Lower leg skin (tissue), 3 donors: ENCODE measurements at regions not wholly inside any gene's neighbourhood (a gene's known extent, or its start where the extent isn't known, plus 50 kb on each side); places are given as distances from the start of the nearest gene placed in this dataset.

Experiments used
- CTCF ChIP-seq, 3 donors: fragments of 450-650 bp; IDR thresholded peaks; one replicate each; pipeline ENCODE4 v1.5.1; 2016; ENCODE audit warnings: antibody characterized with exemption in 3 of 3, mild to moderate bottlenecking in 3 of 3, moderate library complexity in 2 of 3
- POLR2A ChIP-seq, 2 donors: fragments of 450-650 bp; IDR thresholded peaks; one replicate each; pipeline ENCODE4 v1.6.1; 2016 to 2017; ENCODE audit warnings: antibody characterized with exemption in 2 of 2, mild to moderate bottlenecking in 1 of 2, moderate library complexity in 1 of 2

DNA sequence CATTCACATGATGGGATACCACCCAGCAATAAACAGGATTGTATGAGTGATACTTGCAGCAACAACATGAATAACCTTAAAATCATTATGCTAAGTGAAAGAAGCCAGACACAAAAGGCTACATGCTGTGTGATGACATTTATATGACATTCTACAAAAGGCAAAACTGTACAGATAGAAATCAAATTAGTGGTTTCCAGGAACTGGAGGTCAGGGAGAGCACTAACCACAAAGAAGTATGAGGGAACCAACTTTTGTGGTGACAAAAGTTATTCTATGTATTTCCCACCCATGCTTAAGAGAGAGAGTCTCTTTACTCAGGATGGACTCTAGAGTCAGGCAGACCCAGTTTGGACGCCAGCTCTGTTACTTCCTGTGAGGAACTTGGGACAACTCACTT lies 364.5 kb upstream of the DAB1 start:
- TF ChIP-seq CTCF (IDR thresholded peaks at IDR 0.05), result no peak
- TF ChIP-seq POLR2A (IDR thresholded peaks at IDR 0.05), result no peak
